ENCODE measurements at regions not wholly inside any gene's neighbourhood (a gene's known extent, or its start where the extent isn't known, plus 50 kb on each side); places are given as distances from the start of the nearest gene placed in this dataset.

DNA sequence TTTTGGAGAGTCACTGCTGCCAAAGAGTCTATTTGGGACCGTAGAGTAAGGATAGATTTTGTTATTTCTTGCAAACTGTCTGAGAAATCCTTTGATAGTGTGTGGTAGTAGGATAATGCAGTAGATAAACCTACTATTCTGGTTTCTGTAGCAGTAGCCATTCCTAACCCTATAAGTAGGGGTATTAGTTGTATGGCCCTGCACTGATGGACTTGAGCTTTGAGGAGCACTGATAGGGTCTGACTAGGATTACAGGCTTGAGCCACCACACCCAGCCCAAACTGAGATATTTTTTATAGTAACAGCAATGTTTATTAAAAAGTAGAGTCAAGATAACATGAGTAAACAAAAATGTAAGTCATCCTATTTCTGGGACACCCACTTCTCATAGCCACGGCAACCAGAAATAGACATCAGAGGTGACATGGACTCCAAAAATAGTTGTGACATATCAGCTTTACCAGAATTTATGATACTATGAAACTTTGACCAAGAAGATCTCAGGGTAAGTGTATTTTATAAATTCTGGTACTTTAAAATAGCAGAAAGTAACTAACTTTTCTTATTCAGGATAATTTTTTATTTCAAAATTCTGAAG, 479.1 kb downstream of the SUCLA2 start:
- Histone ChIP-seq H3K4me1 (ENCODE audit: insufficient read depth, poor library complexity, severe bottlenecking) (no peaks in the 10 kb centered on the region), H3K27ac (ENCODE audit: poor library complexity, severe bottlenecking) (no peak overlapping the region), H3K4me3 (ENCODE audit: severe bottlenecking) (no peak overlapping the region), H3K36me3 (ENCODE audit: low read depth) (no peaks in the 10 kb centered on the region), H3K27me3 (ENCODE audit: insufficient read depth, poor library complexity, severe bottlenecking) (no peaks in the 10 kb centered on the region), H3K9me3 (ENCODE audit: severe bottlenecking) (no peaks in the 10 kb centered on the region)
- TF ChIP-seq CTCF (IDR thresholded peaks at IDR 0.05; ENCODE audit: poor library complexity, severe bottlenecking): no peak
- ATAC-seq (ENCODE audit: low read depth) (no peak), DNase-seq (ENCODE audit: low spot score) (no peak)

DNA sequence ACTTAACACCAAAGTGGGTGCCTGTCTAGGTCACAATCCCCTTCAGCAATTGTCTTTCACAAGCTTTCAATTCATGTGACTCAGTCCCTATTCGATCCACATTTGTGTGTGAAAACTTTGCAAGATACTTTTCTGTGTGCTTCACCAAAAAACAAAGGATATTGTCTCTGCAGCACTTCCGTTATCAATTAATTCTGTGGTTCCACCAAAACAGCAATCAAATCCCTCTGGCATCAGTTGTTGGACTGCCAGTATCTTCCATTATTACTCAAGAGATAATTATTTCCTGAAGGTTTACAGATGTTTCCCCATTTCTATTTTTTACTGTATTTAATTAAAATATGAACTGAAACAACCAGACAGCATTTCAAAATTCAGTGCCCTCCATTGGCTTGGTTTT, 481.4 kb downstream of the SUCLA2 start:
- H3K36me3 ChIP-seq (ENCODE audit: low read depth): no peaks in the 10 kb centered on the region
- ATAC-seq (ENCODE audit: low read depth) (no peak), DNase-seq (ENCODE audit: low spot score) (no peak)
- TF ChIP-seq CTCF (IDR thresholded peaks at IDR 0.05; ENCODE audit: poor library complexity, severe bottlenecking): no peak
- H3K27ac ChIP-seq (ENCODE audit: poor library complexity, severe bottlenecking): no peak overlapping the region
- H3K9me3 ChIP-seq (ENCODE audit: severe bottlenecking): peaks cover 2% of the 10 kb centered on the region
- no peaks in the 10 kb centered on the region for H3K4me1 ChIP-seq (ENCODE audit: insufficient read depth, poor library complexity, severe bottlenecking)
- no peaks in the 10 kb centered on the region for H3K27me3 ChIP-seq (ENCODE audit: insufficient read depth, poor library complexity, severe bottlenecking)
- no peak overlapping the region for H3K4me3 ChIP-seq (ENCODE audit: severe bottlenecking)

GRCh38 chr13:47518530-47518929, 482.5 kb downstream of the SUCLA2 start:
- TF ChIP-seq CTCF (IDR thresholded peaks at IDR 0.05; ENCODE audit: poor library complexity, severe bottlenecking): no peak
- Histone ChIP-seq H3K4me3 (ENCODE audit: severe bottlenecking) (no peak overlapping the region), H3K36me3 (ENCODE audit: low read depth) (no peaks in the 10 kb centered on the region), H3K4me1 (ENCODE audit: insufficient read depth, poor library complexity, severe bottlenecking) (no peaks in the 10 kb centered on the region), H3K27me3 (ENCODE audit: insufficient read depth, poor library complexity, severe bottlenecking) (no peaks in the 10 kb centered on the region), H3K9me3 (ENCODE audit: severe bottlenecking) (peaks cover 2% of the 10 kb centered on the region), H3K27ac (ENCODE audit: poor library complexity, severe bottlenecking) (no peak overlapping the region)
- no peak for DNase-seq (ENCODE audit: low spot score)
- no peak for ATAC-seq (ENCODE audit: low read depth)

GRCh38 chr13:47511647-47512046, 489.4 kb downstream of the SUCLA2 start:
- Histone ChIP-seq H3K9me3 (ENCODE audit: severe bottlenecking) (peaks cover 2% of the 10 kb centered on the region), H3K27ac (ENCODE audit: poor library complexity, severe bottlenecking) (no peak overlapping the region), H3K4me1 (ENCODE audit: insufficient read depth, poor library complexity, severe bottlenecking) (no peaks in the 10 kb centered on the region), H3K36me3 (ENCODE audit: low read depth) (no peaks in the 10 kb centered on the region), H3K27me3 (ENCODE audit: insufficient read depth, poor library complexity, severe bottlenecking) (no peaks in the 10 kb centered on the region), H3K4me3 (ENCODE audit: severe bottlenecking) (no peak overlapping the region)
- no peak for ATAC-seq (ENCODE audit: low read depth)
- no peak for TF ChIP-seq CTCF (IDR thresholded peaks at IDR 0.05; ENCODE audit: poor library complexity, severe bottlenecking)
- no peak for DNase-seq (ENCODE audit: low spot score)

DNA sequence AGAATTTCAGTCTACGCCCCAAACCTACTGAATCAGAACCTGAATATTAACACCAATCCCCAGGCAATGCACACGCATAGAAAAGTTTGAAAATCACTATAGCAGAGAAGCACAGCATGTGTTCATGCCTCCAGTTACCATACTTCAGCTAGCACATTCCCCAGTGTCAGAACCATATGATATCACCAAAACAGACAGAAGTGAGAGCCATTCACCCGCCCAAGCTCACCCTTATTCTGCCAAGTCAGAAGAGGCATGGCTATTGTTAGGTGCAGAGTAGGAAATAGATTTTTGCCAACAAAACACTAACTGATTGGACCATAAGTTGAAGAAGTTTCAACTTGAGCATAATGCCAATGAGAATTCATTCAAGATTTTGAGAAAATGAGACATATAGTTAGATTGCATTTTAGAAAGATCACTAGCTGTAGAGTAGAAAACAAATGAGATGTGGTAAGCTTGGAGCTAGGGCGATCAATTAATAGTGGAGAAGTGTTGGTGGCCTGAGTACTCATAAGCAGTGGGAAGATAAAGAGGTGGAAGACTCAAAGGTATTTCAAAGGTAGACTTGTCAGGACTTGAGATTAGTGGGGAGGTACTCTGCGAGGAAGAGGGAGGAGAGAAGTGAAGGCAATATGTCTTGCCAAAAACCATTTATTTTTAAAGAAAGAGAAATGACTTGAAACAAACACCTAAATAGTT, 492.4 kb downstream of the SUCLA2 start:
- Histone ChIP-seq H3K27ac (ENCODE audit: poor library complexity, severe bottlenecking) (no peak overlapping the region), H3K4me3 (ENCODE audit: severe bottlenecking) (no peak overlapping the region), H3K9me3 (ENCODE audit: severe bottlenecking) (no peaks in the 10 kb centered on the region), H3K4me1 (ENCODE audit: insufficient read depth, poor library complexity, severe bottlenecking) (peaks cover 4% of the 10 kb centered on the region), H3K36me3 (ENCODE audit: low read depth) (no peaks in the 10 kb centered on the region), H3K27me3 (ENCODE audit: insufficient read depth, poor library complexity, severe bottlenecking) (no peaks in the 10 kb centered on the region)
- DNase-seq (ENCODE audit: low spot score): no peak
- TF ChIP-seq CTCF (IDR thresholded peaks at IDR 0.05; ENCODE audit: poor library complexity, severe bottlenecking): no peak
- ATAC-seq (ENCODE audit: low read depth): no peak

All from RWPE2 (cell line).